HG02763 (cell line): ENCODE measurements at regions not wholly inside any gene's neighbourhood (a gene's known extent, or its start where the extent isn't known, plus 50 kb on each side); places are given as distances from the start of the nearest gene placed in this dataset.

ENCODE experiments used
- ATAC-seq: cut with Tn5 transposase; IDR thresholded peaks from one replicate; pipeline ENCODE4 v1.9.1; 2021; ENCODE audit warnings: mild to moderate bottlenecking, moderate library complexity; ENCODE audit not compliant: unreplicated experiment

- ATAC-seq = no peak
Measured at GRCh38 chr6:168983925-168984324, 269.7 kb downstream of the THBS2 start.

GRCh38 chr6:168981187-168981586, 272.5 kb downstream of the THBS2 start:
- ATAC-seq = no peak

GRCh38 chr6:168979254-168979653, 274.4 kb downstream of the THBS2 start:
- no peak for ATAC-seq

- no peak for ATAC-seq
Measured at GRCh38 chr6:168972128-168972527, 281.5 kb downstream of the THBS2 start.

- no peak for ATAC-seq
Measured at GRCh38 chr6:168971549-168971948, 282.1 kb downstream of the THBS2 start.

GRCh38 chr6:168968801-168969200, 284.8 kb downstream of the THBS2 start:
- ATAC-seq = no peak

- no peak for ATAC-seq
Measured at GRCh38 chr6:168968228-168968627, 285.4 kb downstream of the THBS2 start.

- no peak for ATAC-seq
Measured at GRCh38 chr6:168967281-168967925, 286.2 kb downstream of the THBS2 start.

GRCh38 chr6:168964138-168964835, 289.4 kb downstream of the THBS2 start:
- no peak for ATAC-seq

GRCh38 chr6:168962886-168963285, 290.8 kb downstream of the THBS2 start:
- no peak for ATAC-seq

- ATAC-seq = no peak
Measured at GRCh38 chr6:168961264-168961656, 292.4 kb downstream of the THBS2 start.

GRCh38 chr6:168960551-168961263, 292.9 kb downstream of the THBS2 start:
- ATAC-seq = no peak

- ATAC-seq = no peak
Measured at GRCh38 chr6:168959696-168960095, 293.9 kb downstream of the THBS2 start.

- no peak for ATAC-seq
Measured at GRCh38 chr6:168956884-168957730, 296.5 kb downstream of the THBS2 start.

- no peak for ATAC-seq
Measured at GRCh38 chr6:168956141-168956838, 297.4 kb downstream of the THBS2 start.

- ATAC-seq = no peak
Measured at GRCh38 chr6:168953461-168953860, 300.2 kb downstream of the THBS2 start.

- no peak for ATAC-seq
Measured at GRCh38 chr6:168951217-168951616, 302.4 kb downstream of the THBS2 start.

GRCh38 chr6:168950858-168951214, 302.8 kb downstream of the THBS2 start:
- ATAC-seq = no peak

- no peak for ATAC-seq
Measured at GRCh38 chr6:168949981-168950857, 303.4 kb downstream of the THBS2 start.
